Stomach (tissue), 8 donors: ENCODE measurements at regions not wholly inside any gene's neighbourhood (a gene's known extent, or its start where the extent isn't known, plus 50 kb on each side); places are given as distances from the start of the nearest gene placed in this dataset.

Source experiments
- DNase-seq, 2 donors: peaks; one replicate each; pipeline versions ENCODE4 v3.0.0 to v3.0.0-alpha.2; 2013 to 2019
- H3K27ac ChIP-seq, 5 donors: fragments of 200-600 bp in 4 of 5; sonication (generic) in 4 of 5; one replicate each; pipeline ENCODE4 v1.5.1; 2013 to 2019; ENCODE audit warnings: mild to moderate bottlenecking in 1 of 5, moderate library complexity in 1 of 5
- H3K27me3 ChIP-seq, 3 donors: fragments of 200-600 bp; sonication (generic); one replicate each; pipeline ENCODE4 v1.5.1; 2017 to 2019; ENCODE audit warnings: mixed run types in 1 of 3
- H3K36me3 ChIP-seq, 4 donors: fragments of 200-600 bp; sonication (generic); 1 replicate in 3 of 4; 2 replicates in 1 of 4; pipeline ENCODE4 v1.5.1; 2016 to 2019
- H3K4me1 ChIP-seq, 4 donors: fragments of 200-600 bp; sonication (generic); one replicate each; pipeline ENCODE4 v1.5.1; 2016 to 2019
- H3K4me3 ChIP-seq, 4 donors: fragments of 200-600 bp; sonication (generic) in 3 of 4; one replicate each; pipeline ENCODE4 v1.5.1; 2016 to 2019; ENCODE audit warnings: mild to moderate bottlenecking in 1 of 4
- H3K9me3 ChIP-seq, 4 donors: fragments of 200-600 bp; sonication (generic); one replicate each; pipeline ENCODE4 v1.5.1; 2016 to 2019
- EP300 ChIP-seq: sonication (generic); formaldehyde crosslinking; IDR thresholded peaks from one replicate; pipeline ENCODE4 v1.6.1; 2017; ENCODE audit warnings: antibody characterized with exemption
- POLR2A ChIP-seq, 4 donors: fragments of 450-650 bp; IDR thresholded peaks; one replicate each; pipeline ENCODE4 v1.6.1; 2016; ENCODE audit warnings: antibody characterized with exemption in 4 of 4, control low read depth in 2 of 4, mild to moderate bottlenecking in 1 of 4, moderate library complexity in 1 of 4
- POLR2AphosphoS5 ChIP-seq, 3 donors: sonication (generic); formaldehyde crosslinking; IDR thresholded peaks; one replicate each; pipeline ENCODE4 v1.6.1; 2016; ENCODE audit warnings: antibody characterized with exemption in 3 of 3
- WGBS, 5 donors: extraction: QIAGEN DNeasy Blood & Tissue Kit in 3 of 5; methylation state at CpG; one replicate each; pipeline versions ENCODE4 v1.1.5 to v1.1.7; 2013 to 2018; 5-methylcytosine and 5-hydroxymethylcytosine counted together
- intact Hi-C: fragments of 100-400 bp; cut with DNase I; formaldehyde crosslinking; loops from one replicate; pipeline ENCODE4 v1.15.1; 2023; ENCODE audit warnings: low total_unique reads
- TF ChIP-seq, protein P1 (sequence below), 7 experiments: fragments of 450-650 bp in 4 of 7; fragments of 200-600 bp in 3 of 7; sonication (generic) in 3 of 7; IDR thresholded peaks; one replicate each; pipeline ENCODE4 v1.5.1; 2016 to 2019; ENCODE audit warnings: antibody characterized with exemption in 7 of 7, control low read depth in 2 of 7, mild to moderate bottlenecking in 1 of 7
- donor health status: healthy with polysubstance abuse.
- donor health status: Bipolar disorder and iron deficiency.
- donor health status: healthy.

DNA sequence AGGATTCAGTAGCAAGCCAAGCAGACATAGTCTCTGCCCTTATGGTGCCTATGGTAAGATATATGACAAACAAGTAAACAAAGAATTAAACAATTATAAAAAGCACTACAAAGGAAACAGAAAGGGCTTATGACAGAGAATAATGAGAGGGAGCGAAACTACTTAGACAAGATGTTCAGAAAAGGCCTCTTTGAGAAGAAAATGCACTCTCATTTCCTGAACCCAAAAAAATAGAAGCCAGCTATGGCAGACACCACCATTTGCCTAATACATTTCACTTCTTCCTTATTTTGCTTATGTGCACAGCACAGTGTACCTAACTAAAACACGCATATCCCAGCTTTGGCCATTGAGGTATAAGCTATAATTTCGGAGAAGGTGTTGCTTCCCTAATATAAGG lies 465.5 kb upstream of the PPP2R3A start:
- Histone ChIP-seq H3K36me3 (no peaks in the 10 kb centered on the region), H3K27ac (no peak overlapping the region), H3K4me3 (no peak overlapping the region), H3K4me1 (peaks cover 0 to 8% (median 5%) of the 10 kb centered on the region in 4 donors), H3K9me3 (no peaks in the 10 kb centered on the region), H3K27me3 (peaks cover 0 to 10% (median 4%) of the 10 kb centered on the region in 3 donors)
- 69 to 88% (median 85%) methylated on average over 3 of the region's 3 CpGs for WGBS, 5 donors
- intact Hi-C loops, result no loop called here
- DNase-seq, result no peak
- TF ChIP-seq POLR2AphosphoS5 (IDR thresholded peaks at IDR 0.05) (no peak), EP300 (no peak), POLR2A (IDR thresholded peaks at IDR 0.05) (no peak)
- TF ChIP-seq, protein P1, sequence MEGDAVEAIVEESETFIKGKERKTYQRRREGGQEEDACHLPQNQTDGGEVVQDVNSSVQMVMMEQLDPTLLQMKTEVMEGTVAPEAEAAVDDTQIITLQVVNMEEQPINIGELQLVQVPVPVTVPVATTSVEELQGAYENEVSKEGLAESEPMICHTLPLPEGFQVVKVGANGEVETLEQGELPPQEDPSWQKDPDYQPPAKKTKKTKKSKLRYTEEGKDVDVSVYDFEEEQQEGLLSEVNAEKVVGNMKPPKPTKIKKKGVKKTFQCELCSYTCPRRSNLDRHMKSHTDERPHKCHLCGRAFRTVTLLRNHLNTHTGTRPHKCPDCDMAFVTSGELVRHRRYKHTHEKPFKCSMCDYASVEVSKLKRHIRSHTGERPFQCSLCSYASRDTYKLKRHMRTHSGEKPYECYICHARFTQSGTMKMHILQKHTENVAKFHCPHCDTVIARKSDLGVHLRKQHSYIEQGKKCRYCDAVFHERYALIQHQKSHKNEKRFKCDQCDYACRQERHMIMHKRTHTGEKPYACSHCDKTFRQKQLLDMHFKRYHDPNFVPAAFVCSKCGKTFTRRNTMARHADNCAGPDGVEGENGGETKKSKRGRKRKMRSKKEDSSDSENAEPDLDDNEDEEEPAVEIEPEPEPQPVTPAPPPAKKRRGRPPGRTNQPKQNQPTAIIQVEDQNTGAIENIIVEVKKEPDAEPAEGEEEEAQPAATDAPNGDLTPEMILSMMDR (IDR thresholded peaks at IDR 0.05), result no peak

DNA sequence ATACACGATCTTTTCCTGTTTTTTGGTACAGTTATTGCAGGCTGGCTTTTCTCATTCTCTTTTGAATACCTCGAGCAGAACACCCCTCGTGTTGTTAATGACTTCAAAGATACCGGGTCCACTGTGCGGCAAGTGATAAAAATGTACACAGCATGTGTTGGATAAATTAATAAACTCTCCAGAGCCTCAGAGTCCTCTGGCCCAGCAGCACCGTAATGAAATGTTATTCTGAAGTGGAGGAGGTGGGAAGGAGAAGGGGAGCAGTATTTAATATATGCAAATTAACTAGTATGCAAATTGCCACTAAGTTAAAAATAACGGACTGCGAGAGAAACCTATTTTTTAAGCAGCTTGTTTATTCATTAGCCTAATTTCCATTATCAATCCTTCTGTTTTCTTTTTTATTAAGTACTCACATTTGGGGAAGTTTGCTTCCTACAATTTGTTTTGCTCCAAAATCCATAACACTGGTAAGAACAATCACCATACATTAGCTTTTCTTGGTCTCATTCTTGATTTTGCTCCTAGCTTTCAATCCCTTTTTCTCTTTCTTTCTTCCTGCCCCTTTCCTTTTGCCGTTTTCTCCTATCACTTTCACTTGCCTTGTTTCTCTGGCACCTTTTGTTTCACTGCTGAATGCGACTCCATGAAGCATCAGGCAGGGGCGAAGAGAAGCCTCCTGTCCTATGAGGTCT lies 462.3 kb upstream of the PPP2R3A start:
- no peak overlapping the region for H3K4me3 ChIP-seq
- H3K4me1 ChIP-seq, result peaks cover 0 to 8% (median 5%) of the 10 kb centered on the region in 4 donors
- no peaks in the 10 kb centered on the region for H3K9me3 ChIP-seq
- DNase-seq, result no peak
- no peak for TF ChIP-seq EP300
- no peak for TF ChIP-seq POLR2A (IDR thresholded peaks at IDR 0.05)
- TF ChIP-seq, protein P1 (IDR thresholded peaks at IDR 0.05), result no peak
- TF ChIP-seq POLR2AphosphoS5 (IDR thresholded peaks at IDR 0.05), result no peak
- H3K27ac ChIP-seq, result no peak overlapping the region
- H3K27me3 ChIP-seq, result peaks cover 0 to 10% (median 4%) of the 10 kb centered on the region in 3 donors
- H3K36me3 ChIP-seq, result no peaks in the 10 kb centered on the region
- WGBS, 5 donors, result 52 to 57% (median 57%) methylated on average over 11 of the region's 11 CpGs
- intact Hi-C loops, result no loop called here

DNA sequence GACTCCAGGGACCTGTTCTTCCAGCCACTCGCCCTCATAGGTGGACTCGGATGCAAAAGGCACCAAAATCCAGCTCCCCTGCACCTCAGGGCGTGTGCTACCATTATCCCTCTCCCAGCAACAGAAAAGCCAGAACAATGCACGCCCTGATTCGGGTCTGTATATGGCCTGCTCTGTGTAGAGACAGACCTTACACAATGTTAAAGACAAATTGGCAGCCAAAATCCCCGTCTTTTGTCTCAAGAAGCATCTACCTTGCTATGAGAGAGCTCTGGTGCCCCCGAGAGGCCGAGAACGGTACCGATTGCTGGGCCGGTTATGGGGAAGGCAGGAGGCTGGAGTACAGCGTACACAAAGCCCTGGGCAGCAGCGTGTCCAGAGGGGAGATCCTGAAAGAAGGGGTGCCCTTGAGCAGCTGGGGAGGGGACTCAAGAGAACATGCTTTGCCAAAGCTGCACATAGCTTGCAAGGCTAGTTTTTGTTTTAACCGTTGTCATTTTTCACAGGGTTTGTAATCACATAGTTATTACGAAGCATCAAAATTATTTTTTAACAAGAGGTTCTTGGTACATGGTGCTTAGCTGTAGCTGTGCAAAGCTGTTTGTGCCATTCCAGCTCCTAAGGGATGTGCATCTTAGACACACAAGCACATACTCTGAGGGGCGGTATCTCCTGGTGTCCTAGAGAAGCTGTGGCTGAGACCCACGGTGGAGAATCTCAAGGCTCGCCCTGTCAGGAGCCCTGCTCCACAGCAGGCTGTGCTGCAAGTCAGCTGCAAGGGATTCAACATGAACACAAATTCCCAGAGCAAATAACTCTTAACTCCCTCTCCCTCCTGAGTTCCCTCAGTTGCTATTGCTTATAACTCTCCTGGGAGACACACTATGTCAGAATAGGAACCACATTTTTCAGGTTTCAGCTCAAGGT lies 461.5 kb upstream of the PPP2R3A start:
- DNase-seq, result peak; percentile 55 to 81
- Histone ChIP-seq H3K27ac (no peak overlapping the region), H3K27me3 (peaks cover 0 to 10% (median 4%) of the 10 kb centered on the region in 3 donors), H3K36me3 (no peaks in the 10 kb centered on the region), H3K4me1 (peaks cover 0 to 8% (median 5%) of the 10 kb centered on the region in 4 donors), H3K4me3 (no peak overlapping the region), H3K9me3 (peaks cover 0 to 4% (median under 1%) of the 10 kb centered on the region in 4 donors)
- intact Hi-C loops, result no loop called here
- TF ChIP-seq, protein P1 (IDR thresholded peaks at IDR 0.05), result peak in 4 of 7 experiments; percentile 21 to 45 (median 34)
- TF ChIP-seq EP300 (no peak), POLR2A (IDR thresholded peaks at IDR 0.05) (no peak), POLR2AphosphoS5 (IDR thresholded peaks at IDR 0.05) (no peak)
- 25 to 27% (median 26%) methylated on average over 18 of the region's 18 CpGs for WGBS, 5 donors
